ENCODE measurements at regions not wholly inside any gene's neighbourhood (a gene's known extent, or its start where the extent isn't known, plus 50 kb on each side); places are given as distances from the start of the nearest gene placed in this dataset.

- Histone ChIP-seq H3K4me3 (no peak overlapping the region), H3K27me3 (ENCODE audit: control insufficient read depth in 2 of 2, insufficient read depth in 2 of 2, low read length in 2 of 2) (no peaks in the 10 kb centered on the region), H3K4me1 (replicated peaks in 1 of 2; ENCODE audit: control insufficient read depth in 2 of 2, insufficient read depth in 2 of 2, low read length in 2 of 2) (no peaks in the 10 kb centered on the region), H3K4me2 (ENCODE audit: insufficient read depth, low read length) (no peak overlapping the region), H3K9me1 (ENCODE audit: control insufficient read depth, insufficient read depth, low read length) (no peaks in the 10 kb centered on the region), H2AFZ (ENCODE audit: low read depth, low read length) (no peak overlapping the region), H3K79me2 (ENCODE audit: control insufficient read depth, insufficient read depth, low read length) (no peaks in the 10 kb centered on the region), H3K27ac (ENCODE audit: extremely low read depth, low read depth, low read length) (no peak overlapping the region), H4K20me1 (replicated peaks; ENCODE audit: control insufficient read depth, insufficient read depth, low read length) (no peaks in the 10 kb centered on the region), H3K9me3 (replicated peaks; ENCODE audit: control insufficient read depth, insufficient read depth, low read depth, low read length) (peaks cover 3% of the 10 kb centered on the region), H3K9ac (ENCODE audit: insufficient read depth in 1 of 2, low read depth in 2 of 2, low read length in 2 of 2) (no peak overlapping the region), H3K36me3 (ENCODE audit: control insufficient read depth, insufficient read depth, low read length) (no peaks in the 10 kb centered on the region)
- 0% methylated on average over 5 of the region's 5 CpGs for WGBS (ENCODE audit: insufficient coverage, low coverage, missing lambda C conversion rate)
- POLR2A ChIA-PET, result no interaction called here
- intact Hi-C loops (cut with micrococcal nuclease), result no loop called here
- no peak for ATAC-seq
- in situ Hi-C loops (cut with MboI), result no loop called here
- no peak for DNase-seq (ENCODE audit: extremely low read depth in 1 of 4, low spot score in 3 of 4)
- no TSS peak for BruUV-seq (replicated peaks)
- no peak for FAIRE-seq
- CTCF ChIA-PET (ENCODE audit: low intra/inter-chr PET ratio), result no interaction called here
- TF ChIP-seq ZNF507 (tag; conservative IDR thresholded peaks at IDR 0.05) (no peak), ZFP1 (CRISPR knock-in tag; IDR thresholded peaks at IDR 0.05) (no peak), CHD1 (IDR thresholded peaks at IDR 0.05; ENCODE audit: low read length) (no peak)
Measured at GRCh38 chr5:68930139-68930538, 163.7 kb upstream of the SLC30A5 start.

GRCh38 chr5:68932830-68933434 is 160.9 kb upstream of the SLC30A5 start:
- Histone ChIP-seq H3K79me2 (ENCODE audit: control insufficient read depth, insufficient read depth, low read length) (no peaks in the 10 kb centered on the region), H4K20me1 (replicated peaks; ENCODE audit: control insufficient read depth, insufficient read depth, low read length) (no peaks in the 10 kb centered on the region), H3K9me1 (ENCODE audit: control insufficient read depth, insufficient read depth, low read length) (no peaks in the 10 kb centered on the region), H3K4me1 (replicated peaks in 1 of 2; ENCODE audit: control insufficient read depth in 2 of 2, insufficient read depth in 2 of 2, low read length in 2 of 2) (no peaks in the 10 kb centered on the region), H3K4me3 (no peak overlapping the region), H3K27ac (ENCODE audit: extremely low read depth, low read depth, low read length) (no peak overlapping the region), H2AFZ (ENCODE audit: low read depth, low read length) (no peak overlapping the region), H3K9ac (ENCODE audit: insufficient read depth in 1 of 2, low read depth in 2 of 2, low read length in 2 of 2) (no peak overlapping the region), H3K9me3 (replicated peaks; ENCODE audit: control insufficient read depth, insufficient read depth, low read depth, low read length) (peaks cover 3% of the 10 kb centered on the region), H3K27me3 (ENCODE audit: control insufficient read depth in 2 of 2, insufficient read depth in 2 of 2, low read length in 2 of 2) (no peaks in the 10 kb centered on the region), H3K4me2 (ENCODE audit: insufficient read depth, low read length) (no peak overlapping the region), H3K36me3 (ENCODE audit: control insufficient read depth, insufficient read depth, low read length) (no peaks in the 10 kb centered on the region)
- DNase-seq (ENCODE audit: extremely low read depth in 1 of 4, low spot score in 3 of 4), result peak in 1 of 4 experiments; percentile 50
- BruUV-seq (replicated peaks), result no TSS peak
- WGBS (ENCODE audit: insufficient coverage, low coverage, missing lambda C conversion rate), result 0% methylated on average over 3 of the region's 3 CpGs
- in situ Hi-C loops (cut with MboI) (no loop called here), intact Hi-C loops (cut with micrococcal nuclease) (no loop called here)
- FAIRE-seq, result no peak
- POLR2A ChIA-PET, result interaction anchor here (1.3 kb wide), 1 partner anchor 12 kb away, joined by 4 read pairs; no protein-coding TSS in a partner anchor
- CTCF ChIA-PET (ENCODE audit: low intra/inter-chr PET ratio), result no interaction called here
- no peak for ATAC-seq
- no peak for TF ChIP-seq ARID3B (CRISPR knock-in tag; IDR thresholded peaks at IDR 0.05; ENCODE audit: borderline replicate concordance)
- TF ChIP-seq TAL1 (IDR thresholded peaks at IDR 0.05), result no peak
- no peak for TF ChIP-seq HIVEP1 (CRISPR knock-in tag; IDR thresholded peaks at IDR 0.05)
- peak; percentile 87 for TF ChIP-seq CEBPZ (IDR thresholded peaks at IDR 0.05; ENCODE audit: borderline replicate concordance, low read depth, low read length)
- no peak for TF ChIP-seq KLF6 (CRISPR knock-in tag; IDR thresholded peaks at IDR 0.05; ENCODE audit: borderline replicate concordance)
- no peak for TF ChIP-seq BRCA1 (IDR thresholded peaks at IDR 0.05)
- no peak for TF ChIP-seq BRCA1 (CRISPR knock-in tag; IDR thresholded peaks at IDR 0.05)
- no peak for TF ChIP-seq FOSL1 (tag; conservative IDR thresholded peaks at IDR 0.05)
- no peak for TF ChIP-seq EP300 (IDR thresholded peaks at IDR 0.05; ENCODE audit: low read length)
- TF ChIP-seq ZNF140 (CRISPR knock-in tag; IDR thresholded peaks at IDR 0.05), result no peak

Measured in K562 (cell line).